ENCODE measurements at regions not wholly inside any gene's neighbourhood (a gene's known extent, or its start where the extent isn't known, plus 50 kb on each side); places are given as distances from the start of the nearest gene placed in this dataset.

DNA sequence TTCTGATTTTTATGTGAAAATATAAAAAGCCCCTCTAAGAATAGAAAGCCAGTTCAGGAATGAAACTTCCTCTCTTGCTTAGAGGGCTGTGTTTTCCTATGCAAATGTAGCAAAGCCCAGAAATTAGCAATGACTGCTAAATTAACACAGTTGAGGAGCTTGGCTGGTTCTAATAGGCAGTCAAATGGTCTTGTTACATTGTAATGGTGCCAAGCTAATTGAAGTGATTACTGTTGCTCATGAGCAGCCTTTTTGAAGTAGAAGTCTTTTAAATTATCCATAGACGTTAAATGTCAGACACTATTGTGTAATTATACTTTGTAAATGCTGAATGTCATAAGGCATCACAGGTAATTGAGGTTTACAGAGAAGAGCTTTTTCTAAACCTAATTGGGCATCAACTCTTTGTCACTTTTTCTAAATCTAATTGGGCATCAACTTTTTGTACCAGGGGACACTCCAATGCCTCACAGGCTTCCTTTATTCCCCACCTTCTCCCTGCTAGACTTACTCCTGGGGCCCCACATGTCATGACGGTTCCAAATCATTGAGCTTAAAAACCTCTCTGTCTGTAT is 229.1 kb downstream of the PSAT1 start:
- TF ChIP-seq, protein P1, sequence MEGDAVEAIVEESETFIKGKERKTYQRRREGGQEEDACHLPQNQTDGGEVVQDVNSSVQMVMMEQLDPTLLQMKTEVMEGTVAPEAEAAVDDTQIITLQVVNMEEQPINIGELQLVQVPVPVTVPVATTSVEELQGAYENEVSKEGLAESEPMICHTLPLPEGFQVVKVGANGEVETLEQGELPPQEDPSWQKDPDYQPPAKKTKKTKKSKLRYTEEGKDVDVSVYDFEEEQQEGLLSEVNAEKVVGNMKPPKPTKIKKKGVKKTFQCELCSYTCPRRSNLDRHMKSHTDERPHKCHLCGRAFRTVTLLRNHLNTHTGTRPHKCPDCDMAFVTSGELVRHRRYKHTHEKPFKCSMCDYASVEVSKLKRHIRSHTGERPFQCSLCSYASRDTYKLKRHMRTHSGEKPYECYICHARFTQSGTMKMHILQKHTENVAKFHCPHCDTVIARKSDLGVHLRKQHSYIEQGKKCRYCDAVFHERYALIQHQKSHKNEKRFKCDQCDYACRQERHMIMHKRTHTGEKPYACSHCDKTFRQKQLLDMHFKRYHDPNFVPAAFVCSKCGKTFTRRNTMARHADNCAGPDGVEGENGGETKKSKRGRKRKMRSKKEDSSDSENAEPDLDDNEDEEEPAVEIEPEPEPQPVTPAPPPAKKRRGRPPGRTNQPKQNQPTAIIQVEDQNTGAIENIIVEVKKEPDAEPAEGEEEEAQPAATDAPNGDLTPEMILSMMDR (IDR thresholded peaks at IDR 0.05), result no peak
- TF ChIP-seq MAX (IDR thresholded peaks at IDR 0.05) (no peak), ZFP36 (IDR thresholded peaks at IDR 0.05; ENCODE audit: borderline replicate concordance, partially characterized antibody) (no peak), RFX5 (IDR thresholded peaks at IDR 0.05) (no peak), KDM1A (IDR thresholded peaks at IDR 0.05; ENCODE audit: low read depth) (no peak), POLR2A (IDR thresholded peaks at IDR 0.05; ENCODE audit: low read length) (no peak), CEBPB (IDR thresholded peaks at IDR 0.05) (no peak)
